ENCODE measurements at regions not wholly inside any gene's neighbourhood (a gene's known extent, or its start where the extent isn't known, plus 50 kb on each side); places are given as distances from the start of the nearest gene placed in this dataset.

GRCh38 chr14:54085232-54085761, 128.7 kb upstream of the BMP4 start:
- no peaks in the 10 kb centered on the region for H3K36me3 ChIP-seq (replicated peaks)
- H3K4me3 ChIP-seq (ENCODE audit: low read depth, low read length): no peak overlapping the region
- DNase-seq: no peak
- in situ Hi-C loops (cut with HindIII; ENCODE audit: low pct_ligation_motif_present, low sequenced_read_pairs): no loop called here
- no peak overlapping the region for H3K27ac ChIP-seq
- no peak for TF ChIP-seq CTCF (IDR thresholded peaks at IDR 0.05; ENCODE audit: low read depth, low read length, missing control alignments)
- H3K27me3 ChIP-seq (replicated peaks): no peaks in the 10 kb centered on the region

DNA sequence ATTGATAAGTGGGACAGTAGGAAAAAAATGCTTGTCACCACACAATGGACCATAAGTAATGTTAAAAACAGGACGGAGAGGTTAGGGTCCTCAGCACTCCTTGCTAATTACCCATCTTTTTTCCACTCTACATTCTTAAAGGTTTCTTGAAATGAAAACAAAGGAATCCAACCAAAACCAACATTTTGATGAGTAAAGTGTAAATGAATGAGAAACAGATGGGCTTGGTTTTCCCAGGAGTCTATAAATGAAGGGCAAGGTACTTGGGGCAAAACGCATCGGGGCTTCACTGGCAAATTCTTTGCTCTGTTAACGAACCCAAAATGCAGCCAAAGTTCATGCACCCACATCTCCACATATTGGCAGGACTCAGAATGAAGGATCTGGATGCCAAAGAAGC, 129.2 kb upstream of the BMP4 start:
- no peak for TF ChIP-seq CTCF (IDR thresholded peaks at IDR 0.05; ENCODE audit: low read depth, low read length, missing control alignments)
- no peak for DNase-seq
- H3K27me3 ChIP-seq (replicated peaks): no peaks in the 10 kb centered on the region
- in situ Hi-C loops (cut with HindIII; ENCODE audit: low pct_ligation_motif_present, low sequenced_read_pairs): no loop called here
- no peak overlapping the region for H3K27ac ChIP-seq
- H3K36me3 ChIP-seq (replicated peaks): no peaks in the 10 kb centered on the region
- H3K4me3 ChIP-seq (ENCODE audit: low read depth, low read length): no peak overlapping the region

GRCh38 chr14:54086767-54087166, 130.1 kb upstream of the BMP4 start:
- in situ Hi-C loops (cut with HindIII; ENCODE audit: low pct_ligation_motif_present, low sequenced_read_pairs): no loop called here
- no peak for TF ChIP-seq CTCF (IDR thresholded peaks at IDR 0.05; ENCODE audit: low read depth, low read length, missing control alignments)
- Histone ChIP-seq H3K27ac (no peak overlapping the region), H3K27me3 (replicated peaks) (no peaks in the 10 kb centered on the region), H3K4me3 (ENCODE audit: low read depth, low read length) (no peak overlapping the region), H3K36me3 (replicated peaks) (no peaks in the 10 kb centered on the region)
- DNase-seq: no peak

DNA sequence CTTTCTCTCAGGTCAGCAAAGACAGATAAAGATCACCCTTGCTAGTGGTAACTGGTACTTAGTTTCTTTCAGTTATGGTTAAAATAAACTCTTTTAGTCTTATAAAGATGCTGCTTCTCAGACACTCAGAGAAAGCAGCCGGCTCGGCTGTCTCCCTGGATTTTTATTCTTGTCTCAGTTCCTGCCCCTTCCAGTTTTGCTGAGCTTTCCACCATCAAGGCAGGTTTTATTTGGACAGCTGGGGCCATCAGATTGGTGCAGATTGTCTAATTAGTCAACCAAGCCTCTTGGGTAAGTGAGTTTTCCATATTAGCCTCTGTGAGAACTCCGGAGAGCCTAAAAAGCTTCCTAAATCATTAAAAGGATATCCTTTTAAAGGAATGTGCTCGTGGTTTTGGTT, 130.8 kb upstream of the BMP4 start:
- H3K27me3 ChIP-seq (replicated peaks): no peaks in the 10 kb centered on the region
- TF ChIP-seq CTCF (IDR thresholded peaks at IDR 0.05; ENCODE audit: low read depth, low read length, missing control alignments): no peak
- in situ Hi-C loops (cut with HindIII; ENCODE audit: low pct_ligation_motif_present, low sequenced_read_pairs): no loop called here
- no peak overlapping the region for H3K27ac ChIP-seq
- H3K4me3 ChIP-seq (ENCODE audit: low read depth, low read length): no peak overlapping the region
- DNase-seq: no peak
- no peaks in the 10 kb centered on the region for H3K36me3 ChIP-seq (replicated peaks)

- DNase-seq: no peak
- TF ChIP-seq CTCF (IDR thresholded peaks at IDR 0.05; ENCODE audit: low read depth, low read length, missing control alignments): no peak
- Histone ChIP-seq H3K36me3 (replicated peaks) (no peaks in the 10 kb centered on the region), H3K27me3 (replicated peaks) (no peaks in the 10 kb centered on the region), H3K27ac (no peak overlapping the region), H3K4me3 (ENCODE audit: low read depth, low read length) (no peak overlapping the region)
- in situ Hi-C loops (cut with HindIII; ENCODE audit: low pct_ligation_motif_present, low sequenced_read_pairs): no loop called here
Measured at GRCh38 chr14:54088271-54088670, 131.6 kb upstream of the BMP4 start.

- Histone ChIP-seq H3K36me3 (replicated peaks) (no peaks in the 10 kb centered on the region), H3K4me3 (ENCODE audit: low read depth, low read length) (no peak overlapping the region), H3K27ac (no peak overlapping the region), H3K27me3 (replicated peaks) (no peaks in the 10 kb centered on the region)
- TF ChIP-seq CTCF (IDR thresholded peaks at IDR 0.05; ENCODE audit: low read depth, low read length, missing control alignments): no peak
- in situ Hi-C loops (cut with HindIII; ENCODE audit: low pct_ligation_motif_present, low sequenced_read_pairs): no loop called here
- no peak for DNase-seq
Measured at GRCh38 chr14:54090274-54090673, 133.6 kb upstream of the BMP4 start.

All from brain microvascular endothelial cell (primary cell).